ENCODE measurements at regions not wholly inside any gene's neighbourhood (a gene's known extent, or its start where the extent isn't known, plus 50 kb on each side); places are given as distances from the start of the nearest gene placed in this dataset.
"Not testable (repeated sequence)": the region's sequence is repeated elsewhere in the genome, so short reads cannot be mapped to it uniquely, and the experiment has no call there.

GRCh38 chr5:63217422-63217821 lies 638.8 kb downstream of the LRRC70 start:
- DNase-seq (ENCODE audit: low read depth, low spot score) = no peak

DNA sequence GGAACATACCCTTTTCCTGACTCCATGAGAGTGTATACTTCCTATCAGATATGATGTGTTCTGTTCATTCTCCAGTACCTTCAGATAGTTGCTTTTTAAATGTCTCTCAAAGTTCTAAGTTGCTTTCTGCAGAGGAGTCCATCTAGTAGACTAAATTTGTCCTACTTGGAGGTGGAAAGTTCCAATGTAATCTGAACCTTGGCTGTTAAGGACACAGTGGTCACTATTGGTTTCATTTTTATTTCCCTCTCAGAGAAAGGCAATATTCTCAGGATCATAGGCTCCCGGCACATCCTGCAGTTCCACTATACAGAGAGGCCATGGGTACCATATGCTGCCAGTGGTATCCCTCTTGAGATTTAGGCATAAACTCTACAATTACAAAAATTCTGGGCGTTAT lies 634.6 kb downstream of the LRRC70 start:
- DNase-seq (ENCODE audit: low read depth, low spot score) = no peak

GRCh38 chr5:63211448-63212132 lies 633.0 kb downstream of the LRRC70 start:
- DNase-seq (ENCODE audit: low read depth, low spot score) = no peak

DNA sequence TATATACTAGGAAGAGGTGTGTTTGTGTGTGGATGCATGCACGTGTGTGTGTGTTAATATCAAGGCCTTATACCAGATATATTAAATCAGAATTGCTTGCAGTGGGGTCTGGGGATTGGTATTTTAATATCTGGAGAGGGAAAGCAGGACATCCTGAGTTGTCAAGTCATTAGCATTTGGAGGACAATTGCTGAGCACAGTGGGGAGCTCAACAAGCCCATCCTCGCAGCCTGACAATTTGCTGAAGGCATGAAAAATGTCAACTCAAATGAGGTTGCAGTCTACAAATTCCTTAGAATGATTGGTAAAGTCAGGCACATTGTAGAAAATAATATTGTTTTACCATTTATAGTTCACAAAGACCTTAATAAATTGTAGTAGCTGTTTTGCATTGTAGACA lies 627.4 kb downstream of the LRRC70 start:
- no peak for DNase-seq (ENCODE audit: low read depth, low spot score)

DNA sequence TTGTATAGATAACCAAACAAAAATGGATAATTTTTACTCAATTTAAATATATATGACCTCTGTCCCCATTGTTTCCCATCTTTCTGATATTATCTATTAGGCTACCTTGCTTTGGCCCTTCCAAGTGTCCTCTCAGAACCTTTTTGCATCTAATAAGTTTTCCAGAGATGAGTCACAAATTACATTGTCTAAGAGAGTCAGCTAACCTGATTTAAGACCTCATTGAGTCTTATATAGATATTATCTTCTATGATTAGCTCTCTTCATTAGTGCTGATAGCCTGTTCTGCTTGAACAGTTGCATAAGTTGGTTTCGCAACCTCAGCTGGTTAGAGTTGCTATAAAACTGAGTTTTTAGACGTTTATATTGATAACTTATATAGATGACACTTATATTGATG lies 623.1 kb downstream of the LRRC70 start:
- DNase-seq (ENCODE audit: low read depth, low spot score) = no peak

GRCh38 chr5:63194126-63194525 lies 615.5 kb downstream of the LRRC70 start:
- DNase-seq (ENCODE audit: low read depth, low spot score) = no peak

DNA sequence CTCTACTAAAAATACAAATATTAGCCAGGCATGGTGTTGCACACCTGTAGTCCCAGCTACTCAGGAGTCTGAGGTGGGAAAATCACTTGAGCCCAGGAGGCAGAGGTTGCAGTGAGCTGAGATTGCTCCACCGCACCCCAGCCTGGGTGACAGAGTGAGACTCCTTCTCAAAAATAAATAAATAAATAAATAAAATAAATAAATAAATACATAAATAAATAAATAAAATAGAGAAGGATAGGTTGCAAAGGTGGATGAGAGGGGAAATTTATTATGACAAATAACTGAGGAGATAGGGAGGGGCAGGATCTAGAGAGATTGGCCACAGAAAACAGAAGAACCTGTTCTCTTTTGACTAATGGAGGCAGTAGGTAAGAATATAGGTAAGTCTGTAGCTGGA lies 601.6 kb downstream of the LRRC70 start:
- not testable (repeated sequence) for DNase-seq (ENCODE audit: low read depth, low spot score)

DNA sequence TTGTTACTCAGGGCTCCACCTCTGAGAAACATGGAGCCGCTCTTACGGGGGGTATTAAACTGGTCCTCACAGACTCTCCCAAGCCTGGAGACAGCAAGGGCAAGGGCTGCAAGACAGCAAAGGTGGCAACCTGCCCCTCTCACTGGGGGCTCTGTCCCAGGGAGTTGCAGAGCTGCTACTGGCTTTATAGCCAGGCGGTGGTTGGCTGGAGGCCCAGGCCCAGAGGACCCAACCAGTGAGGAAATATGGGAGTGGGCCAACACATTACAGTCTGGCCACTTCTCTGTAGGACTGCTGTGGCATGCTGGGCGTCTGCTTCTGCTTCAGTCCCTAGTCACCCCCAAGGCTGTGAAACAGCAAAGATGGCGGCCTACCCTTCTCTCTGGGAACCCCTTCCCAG lies 597.2 kb downstream of the LRRC70 start:
- no peak for DNase-seq (ENCODE audit: low read depth, low spot score)

DNA sequence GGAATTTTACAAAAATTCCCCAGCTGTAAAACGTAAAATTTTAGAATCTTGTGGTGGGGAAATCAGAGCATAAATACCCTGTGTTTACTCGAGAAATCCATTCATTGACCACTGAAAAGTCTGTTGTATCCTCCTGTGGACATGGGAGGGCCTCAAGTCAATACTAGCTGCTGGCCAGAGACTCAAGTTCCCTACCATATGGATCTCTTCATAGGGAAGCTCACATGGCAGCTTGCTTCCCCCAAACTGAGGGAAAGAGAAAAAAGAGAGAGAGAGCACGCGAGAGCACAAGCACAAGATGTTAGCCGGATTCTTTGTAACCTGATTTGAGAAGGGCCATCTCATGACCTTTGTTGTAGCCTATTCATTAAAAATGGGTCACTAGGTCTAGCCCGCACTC lies 591.9 kb downstream of the LRRC70 start:
- DNase-seq (ENCODE audit: low read depth, low spot score) = no peak

DNA sequence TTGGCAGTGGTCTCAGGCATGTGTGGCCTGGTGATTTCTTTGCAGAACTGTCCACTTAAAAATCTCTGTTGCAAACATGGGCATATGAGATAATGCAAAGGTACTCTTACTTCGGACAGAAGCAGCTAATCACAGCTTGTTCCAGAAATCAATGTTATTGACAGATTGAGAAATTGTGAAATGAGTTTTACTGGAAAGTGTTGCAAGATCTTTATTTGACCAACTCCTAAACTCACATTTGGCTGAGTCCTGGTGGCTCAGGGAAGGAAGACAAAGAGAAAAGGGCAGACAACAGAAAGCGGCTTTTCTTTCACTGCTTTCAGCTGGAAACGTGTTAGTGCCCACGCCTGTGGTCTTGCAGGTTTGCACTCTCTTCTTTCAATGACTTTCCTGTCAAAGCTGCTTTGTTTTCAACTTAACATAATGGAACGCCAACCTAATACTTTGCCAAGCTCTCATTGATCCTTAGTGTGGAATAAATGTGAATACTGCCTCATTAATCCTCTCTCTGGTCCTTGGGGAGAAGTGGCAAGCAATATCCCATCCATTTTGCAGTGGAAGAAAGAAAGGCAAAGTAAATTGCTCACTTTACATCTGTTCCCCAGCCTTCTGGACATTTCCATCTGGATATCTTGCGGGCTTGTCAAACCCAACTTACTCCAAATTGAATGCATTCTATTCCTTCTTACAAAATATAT lies 586.4 kb downstream of the LRRC70 start:
- no peak for DNase-seq (ENCODE audit: low read depth, low spot score)

GRCh38 chr5:63164339-63164738 lies 585.7 kb downstream of the LRRC70 start:
- no peak for DNase-seq (ENCODE audit: low read depth, low spot score)

- no peak for DNase-seq (ENCODE audit: low read depth, low spot score)
These were observed 576.7 kb downstream of the LRRC70 start for GRCh38 chr5:63155310-63155631.

DNA sequence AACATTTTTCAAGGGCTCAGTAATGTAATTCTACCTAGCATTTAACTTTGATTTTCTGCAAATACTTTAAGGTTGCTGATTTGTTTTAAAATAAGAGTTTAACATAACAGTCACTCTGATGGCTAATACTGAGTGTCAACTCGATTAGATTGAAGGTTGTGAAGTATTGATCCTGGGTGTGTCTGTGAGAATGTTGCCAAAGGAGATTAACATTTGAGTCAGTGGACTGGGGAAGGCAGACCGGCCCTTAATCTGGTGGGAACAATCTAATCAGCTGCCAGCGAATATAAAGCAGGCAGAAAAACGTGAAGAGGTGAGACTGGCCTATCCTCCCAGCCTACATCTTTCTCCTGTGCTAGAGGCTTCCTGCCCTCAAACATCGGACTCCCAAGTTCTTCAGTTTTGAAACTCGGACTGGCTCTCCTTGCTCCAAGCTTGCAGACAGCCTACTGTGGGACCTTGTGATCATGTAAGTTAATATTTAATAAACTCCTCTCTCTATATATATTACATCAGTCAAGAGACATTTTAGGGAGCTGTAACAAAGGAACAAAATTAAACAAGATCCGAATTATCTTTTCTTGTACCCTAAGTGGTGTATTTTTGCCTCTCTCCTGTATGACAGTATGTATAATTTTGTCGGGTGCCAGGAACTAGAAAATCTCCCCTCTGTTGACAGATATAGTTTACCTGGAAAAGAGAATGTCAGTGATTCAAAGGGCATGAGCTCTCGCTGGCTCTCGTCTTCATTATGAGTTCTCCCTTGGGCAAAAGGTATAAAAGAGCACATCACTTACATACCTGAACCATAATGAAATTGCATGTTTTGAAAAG lies 576.1 kb downstream of the LRRC70 start:
- no peak for DNase-seq (ENCODE audit: low read depth, low spot score)

DNA sequence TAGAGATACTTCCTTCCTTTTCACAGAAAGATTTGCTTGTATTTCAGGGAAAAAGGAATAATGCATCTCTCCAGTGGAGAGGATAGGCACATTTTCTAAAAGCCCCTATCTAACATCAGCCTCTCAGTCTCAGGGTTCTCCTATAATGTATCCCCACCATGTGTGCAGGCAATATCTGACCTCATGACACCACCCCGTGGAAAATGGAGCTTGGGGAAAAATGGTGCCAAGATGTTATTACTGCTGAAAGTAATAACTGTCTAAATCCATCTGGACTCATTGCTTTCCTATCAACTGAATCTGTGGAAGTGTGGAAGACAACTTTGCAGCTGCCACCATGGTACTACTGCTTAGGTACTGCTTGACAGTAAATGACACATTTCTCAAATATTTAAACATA lies 574.3 kb downstream of the LRRC70 start:
- no peak for DNase-seq (ENCODE audit: low read depth, low spot score)

GRCh38 chr5:63145167-63145566 lies 566.5 kb downstream of the LRRC70 start:
- DNase-seq (ENCODE audit: low read depth, low spot score) = no peak

GRCh38 chr5:63141591-63141990 lies 563.0 kb downstream of the LRRC70 start:
- no peak for DNase-seq (ENCODE audit: low read depth, low spot score)

- no peak for DNase-seq (ENCODE audit: low read depth, low spot score)
These were observed 556.7 kb downstream of the LRRC70 start for GRCh38 chr5:63135291-63135690.

- DNase-seq (ENCODE audit: low read depth, low spot score) = peak; percentile 1
These were observed 553.1 kb downstream of the LRRC70 start for GRCh38 chr5:63131626-63132285.

- DNase-seq (ENCODE audit: low read depth, low spot score) = no peak
These were observed 550.1 kb downstream of the LRRC70 start for GRCh38 chr5:63128761-63129160.

- no peak for DNase-seq (ENCODE audit: low read depth, low spot score)
These were observed 549.4 kb downstream of the LRRC70 start for GRCh38 chr5:63128018-63128417.

DNA sequence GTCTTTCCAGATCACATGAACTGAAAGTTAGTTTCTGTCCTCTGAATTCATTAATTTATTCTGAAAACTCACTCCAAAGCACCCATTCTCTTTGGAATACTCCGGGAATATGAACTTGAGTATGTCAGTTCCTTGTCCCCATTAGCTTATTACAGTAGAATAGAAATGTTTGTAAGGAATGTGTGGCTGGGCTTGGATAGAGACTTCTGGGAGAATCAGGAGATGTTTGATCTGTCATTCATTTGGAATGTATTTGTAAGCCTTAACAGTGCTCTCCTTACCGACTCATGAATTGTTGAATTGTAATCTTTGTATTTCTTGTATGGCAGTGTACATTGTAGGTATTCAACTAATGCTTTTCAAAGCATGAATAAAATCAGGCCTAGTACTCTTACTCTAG lies 548.4 kb downstream of the LRRC70 start:
- DNase-seq (ENCODE audit: low read depth, low spot score) = no peak

- DNase-seq (ENCODE audit: low read depth, low spot score) = peak; percentile 0
These were observed 547.2 kb downstream of the LRRC70 start for GRCh38 chr5:63125862-63126261.

All from pulmonary artery endothelial cell (primary cell).